ENCODE measurements at regions not wholly inside any gene's neighbourhood (a gene's known extent, or its start where the extent isn't known, plus 50 kb on each side); places are given as distances from the start of the nearest gene placed in this dataset.

DNA sequence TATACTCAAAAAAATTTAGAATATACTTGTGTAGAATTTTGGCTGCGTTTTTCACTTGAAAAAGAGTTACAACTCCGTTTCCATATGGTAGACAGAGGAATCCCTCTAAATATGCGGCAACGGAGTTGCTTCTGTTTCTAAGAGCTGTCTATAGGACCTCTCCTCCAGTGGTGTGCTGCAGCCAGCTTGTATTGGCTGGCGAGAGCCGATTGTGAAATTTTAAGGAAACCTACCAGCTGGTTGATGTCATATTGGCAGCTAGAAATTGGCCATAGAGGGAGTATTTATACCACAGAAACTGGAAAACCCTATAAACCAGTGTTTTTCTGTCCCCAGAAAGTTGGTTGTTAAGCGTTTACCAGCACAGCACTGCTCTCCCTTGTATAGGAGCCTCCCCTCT, 655.8 kb upstream of the EEF2KMT start:
- TF ChIP-seq EZH2 (IDR thresholded peaks at IDR 0.05; ENCODE audit: borderline replicate concordance, low read depth, low read length, severe bottlenecking) = no peak
- TF ChIP-seq JUN (IDR thresholded peaks at IDR 0.05; ENCODE audit: borderline replicate concordance, insufficient read depth, insufficient read length, low read depth) = no peak
- no peak for TF ChIP-seq POLR2AphosphoS5 (IDR thresholded peaks at IDR 0.05; ENCODE audit: insufficient read depth, low read depth, low read length)
